IPS-NIHi7 (cell line): ENCODE measurements at regions not wholly inside any gene's neighbourhood (a gene's known extent, or its start where the extent isn't known, plus 50 kb on each side); places are given as distances from the start of the nearest gene placed in this dataset.

ENCODE experiments used
- DNase-seq: peaks from one replicate; pipeline ENCODE4 v3.0.0; 2012; ENCODE audit warnings: mixed read lengths; ENCODE audit errors: extremely low spot score

GRCh38 chr5:115409094-115409493, 112.6 kb upstream of the CCDC112 start:
- DNase-seq: no peak

- no peak for DNase-seq
These were observed 106.5 kb upstream of the CCDC112 start for GRCh38 chr5:115402822-115403577.

GRCh38 chr5:115402092-115402491, 105.6 kb upstream of the CCDC112 start:
- no peak for DNase-seq

GRCh38 chr5:115398719-115399118, 102.3 kb upstream of the CCDC112 start:
- no peak for DNase-seq

GRCh38 chr5:115396688-115397087, 100.2 kb upstream of the CCDC112 start:
- DNase-seq: no peak

GRCh38 chr5:115396081-115396480, 99.6 kb upstream of the CCDC112 start:
- DNase-seq: no peak

- no peak for DNase-seq
These were observed 98.1 kb upstream of the CCDC112 start for GRCh38 chr5:115394531-115394930.

- no peak for DNase-seq
These were observed 96.8 kb upstream of the CCDC112 start for GRCh38 chr5:115393239-115393638.

- no peak for DNase-seq
These were observed 96.2 kb upstream of the CCDC112 start for GRCh38 chr5:115392611-115393010.

- DNase-seq: no peak
These were observed 95.3 kb upstream of the CCDC112 start for GRCh38 chr5:115391780-115392179.

GRCh38 chr5:115389799-115390382, 93.4 kb upstream of the CCDC112 start:
- DNase-seq: peak; percentile 74

- DNase-seq: no peak
These were observed 92.8 kb upstream of the CCDC112 start for GRCh38 chr5:115389034-115389798.

GRCh38 chr5:115388240-115388639, 91.8 kb upstream of the CCDC112 start:
- no peak for DNase-seq

- DNase-seq: no peak
These were observed 91.4 kb upstream of the CCDC112 start for GRCh38 chr5:115387816-115388215.

GRCh38 chr5:115386657-115387056, 90.2 kb upstream of the CCDC112 start:
- DNase-seq: no peak

- peak; percentile 28 for DNase-seq
These were observed 88.3 kb upstream of the CCDC112 start for GRCh38 chr5:115384587-115385375.

- DNase-seq: no peak
These were observed 86.5 kb upstream of the CCDC112 start for GRCh38 chr5:115382989-115383388.

- DNase-seq: no peak
These were observed 85.6 kb upstream of the CCDC112 start for GRCh38 chr5:115381911-115382662.

GRCh38 chr5:115379622-115380344, 83.3 kb upstream of the CCDC112 start:
- DNase-seq: no peak

- DNase-seq: no peak
These were observed 82.3 kb upstream of the CCDC112 start for GRCh38 chr5:115378754-115379153.
